Iris pigment epithelial cell (primary cell): ENCODE measurements at regions not wholly inside any gene's neighbourhood (a gene's known extent, or its start where the extent isn't known, plus 50 kb on each side); places are given as distances from the start of the nearest gene placed in this dataset.
"Not testable (repeated sequence)": the region's sequence is repeated elsewhere in the genome, so short reads cannot be mapped to it uniquely, and the experiment has no call there.

Experiments
- DNase-seq: peaks from one replicate; pipeline ENCODE4 v3.0.0-alpha.2; 2011; ENCODE audit warnings: low read depth

GRCh38 chr1:177413982-177414596 is 243.3 kb downstream of the BRINP2 start:
- DNase-seq = no peak

- no peak for DNase-seq
These were observed 240.6 kb downstream of the BRINP2 start for GRCh38 chr1:177411381-177411780.

- DNase-seq = no peak
These were observed 239.5 kb downstream of the BRINP2 start for GRCh38 chr1:177410179-177410766.

GRCh38 chr1:177406323-177406722 is 235.6 kb downstream of the BRINP2 start:
- not testable (repeated sequence) for DNase-seq

- DNase-seq = no peak
These were observed 221.6 kb downstream of the BRINP2 start for GRCh38 chr1:177392336-177392735.

GRCh38 chr1:177385760-177386698 is 215.3 kb downstream of the BRINP2 start:
- peak; percentile 11 for DNase-seq

GRCh38 chr1:177384461-177384860 is 213.7 kb downstream of the BRINP2 start:
- peak; percentile 23 for DNase-seq

GRCh38 chr1:177383715-177384114 is 213.0 kb downstream of the BRINP2 start:
- DNase-seq = no peak

- no peak for DNase-seq
These were observed 207.1 kb downstream of the BRINP2 start for GRCh38 chr1:177377866-177378265.

GRCh38 chr1:177368255-177368654 is 197.5 kb downstream of the BRINP2 start:
- DNase-seq = peak; percentile 10

- DNase-seq = no peak
These were observed 195.3 kb downstream of the BRINP2 start for GRCh38 chr1:177366091-177366490.

- DNase-seq = no peak
These were observed 190.0 kb downstream of the BRINP2 start for GRCh38 chr1:177360791-177361190.

GRCh38 chr1:177356674-177357435 is 186.1 kb downstream of the BRINP2 start:
- DNase-seq = no peak

GRCh38 chr1:177355575-177355974 is 184.8 kb downstream of the BRINP2 start:
- peak; percentile 37 for DNase-seq

- DNase-seq = no peak
These were observed 183.5 kb downstream of the BRINP2 start for GRCh38 chr1:177354247-177354646.

GRCh38 chr1:177351361-177352108 is 180.8 kb downstream of the BRINP2 start:
- DNase-seq = no peak

- no peak for DNase-seq
These were observed 176.1 kb downstream of the BRINP2 start for GRCh38 chr1:177346790-177347359.

GRCh38 chr1:177343445-177343844 is 172.7 kb downstream of the BRINP2 start:
- no peak for DNase-seq

- DNase-seq = no peak
These were observed 171.0 kb downstream of the BRINP2 start for GRCh38 chr1:177341773-177342172.

- DNase-seq = no peak
These were observed 169.9 kb downstream of the BRINP2 start for GRCh38 chr1:177340601-177341067.

- DNase-seq = no peak
These were observed 167.6 kb downstream of the BRINP2 start for GRCh38 chr1:177338376-177338775.
